ENCODE measurements at regions not wholly inside any gene's neighbourhood (a gene's known extent, or its start where the extent isn't known, plus 50 kb on each side); places are given as distances from the start of the nearest gene placed in this dataset.

GRCh38 chr16:65667011-65667578 is 545.2 kb upstream of the CDH11 start:
- no peak for DNase-seq (ENCODE audit: low spot score)

- DNase-seq (ENCODE audit: low spot score): no peak
Measured at GRCh38 chr16:65666132-65666941, 544.5 kb upstream of the CDH11 start.

GRCh38 chr16:65665586-65665985 is 543.7 kb upstream of the CDH11 start:
- DNase-seq (ENCODE audit: low spot score): no peak

- DNase-seq (ENCODE audit: low spot score): no peak
Measured at GRCh38 chr16:65663774-65664173, 541.9 kb upstream of the CDH11 start.

GRCh38 chr16:65662256-65662655 is 540.4 kb upstream of the CDH11 start:
- no peak for DNase-seq (ENCODE audit: low spot score)

- no peak for DNase-seq (ENCODE audit: low spot score)
Measured at GRCh38 chr16:65661558-65661957, 539.7 kb upstream of the CDH11 start.

GRCh38 chr16:65660390-65660789 is 538.5 kb upstream of the CDH11 start:
- DNase-seq (ENCODE audit: low spot score): no peak

GRCh38 chr16:65659758-65660157 is 537.9 kb upstream of the CDH11 start:
- no peak for DNase-seq (ENCODE audit: low spot score)

GRCh38 chr16:65658787-65659220 is 536.9 kb upstream of the CDH11 start:
- no peak for DNase-seq (ENCODE audit: low spot score)

GRCh38 chr16:65658349-65658748 is 536.5 kb upstream of the CDH11 start:
- DNase-seq (ENCODE audit: low spot score): peak; percentile 16

- no peak for DNase-seq (ENCODE audit: low spot score)
Measured at GRCh38 chr16:65657556-65657955, 535.7 kb upstream of the CDH11 start.

GRCh38 chr16:65657071-65657494 is 535.2 kb upstream of the CDH11 start:
- no peak for DNase-seq (ENCODE audit: low spot score)

- DNase-seq (ENCODE audit: low spot score): no peak
Measured at GRCh38 chr16:65655802-65656201, 533.9 kb upstream of the CDH11 start.

- DNase-seq (ENCODE audit: low spot score): no peak
Measured at GRCh38 chr16:65648101-65648500, 526.2 kb upstream of the CDH11 start.

- no peak for DNase-seq (ENCODE audit: low spot score)
Measured at GRCh38 chr16:65644821-65645220, 523.0 kb upstream of the CDH11 start.

- DNase-seq (ENCODE audit: low spot score): no peak
Measured at GRCh38 chr16:65641762-65642289, 520.0 kb upstream of the CDH11 start.

- DNase-seq (ENCODE audit: low spot score): no peak
Measured at GRCh38 chr16:65641049-65641761, 519.3 kb upstream of the CDH11 start.

- DNase-seq (ENCODE audit: low spot score): no peak
Measured at GRCh38 chr16:65634833-65635232, 513.0 kb upstream of the CDH11 start.

GRCh38 chr16:65634291-65634690 is 512.4 kb upstream of the CDH11 start:
- DNase-seq (ENCODE audit: low spot score): no peak

GRCh38 chr16:65624666-65625065 is 502.8 kb upstream of the CDH11 start:
- no peak for DNase-seq (ENCODE audit: low spot score)

- DNase-seq (ENCODE audit: low spot score): no peak
Measured at GRCh38 chr16:65624229-65624628, 502.4 kb upstream of the CDH11 start.

GRCh38 chr16:65622871-65623270 is 501.0 kb upstream of the CDH11 start:
- DNase-seq (ENCODE audit: low spot score): no peak

- DNase-seq (ENCODE audit: low spot score): no peak
Measured at GRCh38 chr16:65622151-65622550, 500.3 kb upstream of the CDH11 start.
